Panc1 (cell line): ENCODE measurements at regions not wholly inside any gene's neighbourhood (a gene's known extent, or its start where the extent isn't known, plus 50 kb on each side); places are given as distances from the start of the nearest gene placed in this dataset.

ENCODE experiments used
- ATAC-seq: fragments of 200-7000 bp; cut with Tn5 transposase; 2 replicates; pipeline ENCODE4 v1.9.1; 2020; ENCODE audit warnings: mild to moderate bottlenecking, moderate library complexity
- BruUV-seq: library from RNA; stranded (reverse); fragments of 400-500 nt; replicated peaks from 2 replicates; lab custom pipeline; 2021; lab: Mats Ljungman, UMichigan
- CTCF ChIA-PET: fragments of 300-600 bp; sonication (Branson Sonifier 250); formaldehyde crosslinking; loops from one replicate; lab custom pipeline; 2022; ENCODE audit warnings: antibody characterized with exemption; lab: Charles Lee
- POLR2A ChIA-PET: fragments of 300-600 bp; sonication (Branson Sonifier 250); formaldehyde crosslinking; loops from one replicate; lab custom pipeline; 2022; ENCODE audit warnings: antibody characterized with exemption; lab: Charles Lee
- DNase-seq: peaks from one replicate; pipeline ENCODE4 v3.0.0-alpha.2; 2010; ENCODE audit warnings: low read depth, low spot score
- H3K27ac ChIP-seq: 2 replicates; pipeline ENCODE4 v1.5.1; 2011; ENCODE audit warnings: mild to moderate bottlenecking, low read length, inconsistent platforms
- H3K27me3 ChIP-seq: fragments of 200-500 bp; sonication (Bioruptor generic); 2 replicates; pipeline ENCODE4 v1.6.0; 2014; ENCODE audit warnings: low read length, inconsistent platforms; ENCODE audit not compliant: control insufficient read depth, insufficient read depth
- H3K36me3 ChIP-seq: fragments of 200-500 bp; sonication (Bioruptor generic); 2 replicates; pipeline ENCODE4 v1.5.1; 2014; ENCODE audit warnings: inconsistent platforms, mild to moderate bottlenecking, low read length, moderate library complexity; ENCODE audit not compliant: control insufficient read depth, insufficient read depth
- H3K4me1 ChIP-seq: 2 replicates; pipeline ENCODE4 v1.5.1; 2011; ENCODE audit warnings: inconsistent platforms, mild to moderate bottlenecking, low read length, moderate library complexity; ENCODE audit not compliant: control insufficient read depth, insufficient read depth
- H3K4me3 ChIP-seq, 2 experiments: 2 replicates each; pipeline ENCODE4 v1.5.1; 2011 to 2012; ENCODE audit warnings: low read depth in 2 of 2, low read length in 2 of 2, mild to moderate bottlenecking in 2 of 2, inconsistent platforms in 1 of 2, moderate library complexity in 1 of 2
- H3K9me3 ChIP-seq: fragments of 200-500 bp; sonication (Bioruptor generic); 2 replicates; pipeline ENCODE4 v1.5.1; 2014; ENCODE audit warnings: low read depth, mild to moderate bottlenecking, inconsistent platforms, low read length, moderate library complexity; ENCODE audit not compliant: control insufficient read depth, insufficient read depth
- CTCF ChIP-seq: fragments of 450-650 bp; IDR thresholded peaks from 2 replicates; pipeline ENCODE4 v1.5.1; 2017; ENCODE audit warnings: mild to moderate bottlenecking
- POLR2AphosphoS5 ChIP-seq: IDR thresholded peaks from 2 replicates; pipeline ENCODE4 v1.6.1; 2012; ENCODE audit warnings: mild to moderate bottlenecking, low read depth, low read length, moderate library complexity
- SIN3A ChIP-seq: IDR thresholded peaks from 2 replicates; pipeline ENCODE4 v1.6.1; 2012; ENCODE audit warnings: low read depth, mild to moderate bottlenecking, low read length, moderate library complexity, borderline replicate concordance; ENCODE audit not compliant: insufficient read depth
- TCF7L2 ChIP-seq: IDR thresholded peaks from 2 replicates; pipeline ENCODE4 v1.6.1; 2011; ENCODE audit warnings: mild to moderate bottlenecking, low read depth, low read length, inconsistent platforms
- in situ Hi-C: cut with HindIII; loops from 2 replicates; pipeline ENCODE4 v1.10.0; 2016; ENCODE audit warnings: low sequenced_read_pairs, low pct_unique_long_range_greater_than_20kb
- intact Hi-C: fragments of 100-400 bp; cut with micrococcal nuclease; formaldehyde crosslinking; loops from one replicate; pipeline ENCODE4 v1.10.0; 2022; ENCODE audit not compliant: unreplicated experiment
- TF ChIP-seq, protein P1 (sequence below), 2 experiments: IDR thresholded peaks; 2 replicates each; pipeline ENCODE4 v1.6.1; 2011 to 2012; ENCODE audit warnings: low read depth in 2 of 2, control low read depth in 1 of 2, low read length in 1 of 2, mild to moderate bottlenecking in 1 of 2, moderate library complexity in 1 of 2; ENCODE audit not compliant: insufficient read depth in 1 of 2

GRCh38 chr2:198448789-198449188, 644.4 kb downstream of the PLCL1 start:
- CTCF ChIA-PET = no interaction called here

DNA sequence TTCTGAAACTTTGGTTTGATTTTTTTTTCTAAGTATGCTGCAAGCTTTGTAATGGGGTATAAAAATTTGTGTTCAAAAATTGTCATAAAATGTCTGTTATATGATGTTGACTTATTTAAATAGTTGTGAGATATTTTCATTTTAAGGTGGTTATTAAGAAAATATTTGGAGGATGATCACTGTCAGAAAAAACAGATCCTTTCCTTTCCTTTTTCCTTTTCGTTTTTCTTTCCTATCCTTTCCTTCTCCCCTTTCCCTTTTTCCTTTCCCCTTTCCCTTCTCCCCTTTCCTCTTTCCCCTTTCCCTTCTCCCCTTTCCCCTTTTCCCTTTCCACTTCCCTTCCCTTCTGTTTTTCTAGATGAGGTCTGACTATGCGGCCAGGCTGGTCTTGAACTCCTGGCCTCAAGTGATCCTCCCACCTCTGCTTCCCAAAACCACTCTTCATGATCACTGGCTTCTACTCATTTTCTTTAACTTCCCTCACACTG, 640.5 kb downstream of the PLCL1 start:
- intact Hi-C loops = no loop called here
- Histone ChIP-seq H3K36me3 (no peaks in the 10 kb centered on the region), H3K4me1 (no peaks in the 10 kb centered on the region), H3K4me3 (no peak overlapping the region), H3K27me3 (no peaks in the 10 kb centered on the region), H3K9me3 (no peaks in the 10 kb centered on the region), H3K27ac (no peak overlapping the region)
- no TSS peak for BruUV-seq
- ChIA-PET CTCF (no interaction called here), POLR2A (no interaction called here)
- in situ Hi-C loops = no loop called here
- ATAC-seq (no peak), DNase-seq (no peak)
- TF ChIP-seq CTCF (no peak), POLR2AphosphoS5 (no peak), TCF7L2 (no peak), SIN3A (no peak)
- TF ChIP-seq, protein P1, sequence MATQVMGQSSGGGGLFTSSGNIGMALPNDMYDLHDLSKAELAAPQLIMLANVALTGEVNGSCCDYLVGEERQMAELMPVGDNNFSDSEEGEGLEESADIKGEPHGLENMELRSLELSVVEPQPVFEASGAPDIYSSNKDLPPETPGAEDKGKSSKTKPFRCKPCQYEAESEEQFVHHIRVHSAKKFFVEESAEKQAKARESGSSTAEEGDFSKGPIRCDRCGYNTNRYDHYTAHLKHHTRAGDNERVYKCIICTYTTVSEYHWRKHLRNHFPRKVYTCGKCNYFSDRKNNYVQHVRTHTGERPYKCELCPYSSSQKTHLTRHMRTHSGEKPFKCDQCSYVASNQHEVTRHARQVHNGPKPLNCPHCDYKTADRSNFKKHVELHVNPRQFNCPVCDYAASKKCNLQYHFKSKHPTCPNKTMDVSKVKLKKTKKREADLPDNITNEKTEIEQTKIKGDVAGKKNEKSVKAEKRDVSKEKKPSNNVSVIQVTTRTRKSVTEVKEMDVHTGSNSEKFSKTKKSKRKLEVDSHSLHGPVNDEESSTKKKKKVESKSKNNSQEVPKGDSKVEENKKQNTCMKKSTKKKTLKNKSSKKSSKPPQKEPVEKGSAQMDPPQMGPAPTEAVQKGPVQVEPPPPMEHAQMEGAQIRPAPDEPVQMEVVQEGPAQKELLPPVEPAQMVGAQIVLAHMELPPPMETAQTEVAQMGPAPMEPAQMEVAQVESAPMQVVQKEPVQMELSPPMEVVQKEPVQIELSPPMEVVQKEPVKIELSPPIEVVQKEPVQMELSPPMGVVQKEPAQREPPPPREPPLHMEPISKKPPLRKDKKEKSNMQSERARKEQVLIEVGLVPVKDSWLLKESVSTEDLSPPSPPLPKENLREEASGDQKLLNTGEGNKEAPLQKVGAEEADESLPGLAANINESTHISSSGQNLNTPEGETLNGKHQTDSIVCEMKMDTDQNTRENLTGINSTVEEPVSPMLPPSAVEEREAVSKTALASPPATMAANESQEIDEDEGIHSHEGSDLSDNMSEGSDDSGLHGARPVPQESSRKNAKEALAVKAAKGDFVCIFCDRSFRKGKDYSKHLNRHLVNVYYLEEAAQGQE (IDR thresholded peaks at IDR 0.05; ENCODE audit: insufficient read depth in 1 of 2, low read depth in 2 of 2, low read length in 1 of 2) = no peak

More at GRCh38 chr2:198448789-198449188, 644.4 kb downstream of the PLCL1 start:
- Histone ChIP-seq H3K36me3 (no peaks in the 10 kb centered on the region), H3K4me3 (no peak overlapping the region), H3K9me3 (no peaks in the 10 kb centered on the region), H3K27ac (no peak overlapping the region), H3K4me1 (no peaks in the 10 kb centered on the region), H3K27me3 (no peaks in the 10 kb centered on the region)
- POLR2A ChIA-PET = no interaction called here
- ATAC-seq = no peak
- intact Hi-C loops (no loop called here), in situ Hi-C loops (no loop called here)
- DNase-seq = no peak
- no TSS peak for BruUV-seq
- TF ChIP-seq SIN3A = no peak
- no peak for TF ChIP-seq CTCF
- TF ChIP-seq TCF7L2 = no peak
- no peak for TF ChIP-seq POLR2AphosphoS5
- TF ChIP-seq, protein P1 (IDR thresholded peaks at IDR 0.05; ENCODE audit: insufficient read depth in 1 of 2, low read depth in 2 of 2, low read length in 1 of 2) = no peak
